ENCODE measurements at regions not wholly inside any gene's neighbourhood (a gene's known extent, or its start where the extent isn't known, plus 50 kb on each side); places are given as distances from the start of the nearest gene placed in this dataset.

DNA sequence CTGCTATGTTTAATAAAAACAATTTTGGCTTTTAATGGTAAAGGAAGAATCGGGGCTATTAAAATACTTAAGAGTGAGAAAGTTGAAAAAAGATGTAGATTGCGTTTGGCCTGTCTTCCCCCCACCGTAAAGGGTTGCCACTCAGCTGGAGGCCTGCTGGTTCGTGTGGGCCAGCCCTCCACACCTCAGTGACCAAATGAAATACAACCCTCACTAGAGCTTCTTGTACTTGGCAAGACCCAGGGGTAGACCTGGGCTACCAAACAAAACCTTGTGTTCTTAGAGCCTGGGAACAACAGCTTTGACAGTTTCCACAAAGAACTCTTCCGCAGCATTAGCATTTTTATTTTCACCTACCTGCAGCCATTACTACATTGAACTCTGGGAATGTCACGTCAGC is 152.8 kb upstream of the PABPC3 start:
- no peaks in the 10 kb centered on the region for H3K4me1 ChIP-seq (ENCODE audit: insufficient read depth)
- H3F3A ChIP-seq (replicated peaks; ENCODE audit: low read depth): no peaks in the 10 kb centered on the region
- H3K4me2 ChIP-seq: no peak overlapping the region
- H3K27me3 ChIP-seq (ENCODE audit: insufficient read depth): no peaks in the 10 kb centered on the region
- no peak overlapping the region for H3K27ac Mint-ChIP-seq
- H3K36me3 Mint-ChIP-seq (ENCODE audit: low read depth): peaks cover 19% of the 10 kb centered on the region
- no peak overlapping the region for H2AFZ ChIP-seq
- H3K4me3 Mint-ChIP-seq: no peak overlapping the region
- TF ChIP-seq EZH2phosphoT487 (IDR thresholded peaks at IDR 0.05; ENCODE audit: unreplicated experiment): no peak
- no peak for TF ChIP-seq CREB1 (CRISPR knock-in tag; IDR thresholded peaks at IDR 0.05; ENCODE audit: low read depth)
- TF ChIP-seq EZH2 (IDR thresholded peaks at IDR 0.05; ENCODE audit: low read depth, unreplicated experiment): no peak
- TF ChIP-seq ZNF331 (CRISPR knock-in tag; IDR thresholded peaks at IDR 0.05; ENCODE audit: low read depth): no peak
- TF ChIP-seq JUNB (IDR thresholded peaks at IDR 0.05; ENCODE audit: unreplicated experiment): no peak
- TF ChIP-seq, protein P1, sequence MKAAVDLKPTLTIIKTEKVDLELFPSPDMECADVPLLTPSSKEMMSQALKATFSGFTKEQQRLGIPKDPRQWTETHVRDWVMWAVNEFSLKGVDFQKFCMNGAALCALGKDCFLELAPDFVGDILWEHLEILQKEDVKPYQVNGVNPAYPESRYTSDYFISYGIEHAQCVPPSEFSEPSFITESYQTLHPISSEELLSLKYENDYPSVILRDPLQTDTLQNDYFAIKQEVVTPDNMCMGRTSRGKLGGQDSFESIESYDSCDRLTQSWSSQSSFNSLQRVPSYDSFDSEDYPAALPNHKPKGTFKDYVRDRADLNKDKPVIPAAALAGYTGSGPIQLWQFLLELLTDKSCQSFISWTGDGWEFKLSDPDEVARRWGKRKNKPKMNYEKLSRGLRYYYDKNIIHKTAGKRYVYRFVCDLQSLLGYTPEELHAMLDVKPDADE (IDR thresholded peaks at IDR 0.05): no peak
- TF ChIP-seq, protein P2, sequence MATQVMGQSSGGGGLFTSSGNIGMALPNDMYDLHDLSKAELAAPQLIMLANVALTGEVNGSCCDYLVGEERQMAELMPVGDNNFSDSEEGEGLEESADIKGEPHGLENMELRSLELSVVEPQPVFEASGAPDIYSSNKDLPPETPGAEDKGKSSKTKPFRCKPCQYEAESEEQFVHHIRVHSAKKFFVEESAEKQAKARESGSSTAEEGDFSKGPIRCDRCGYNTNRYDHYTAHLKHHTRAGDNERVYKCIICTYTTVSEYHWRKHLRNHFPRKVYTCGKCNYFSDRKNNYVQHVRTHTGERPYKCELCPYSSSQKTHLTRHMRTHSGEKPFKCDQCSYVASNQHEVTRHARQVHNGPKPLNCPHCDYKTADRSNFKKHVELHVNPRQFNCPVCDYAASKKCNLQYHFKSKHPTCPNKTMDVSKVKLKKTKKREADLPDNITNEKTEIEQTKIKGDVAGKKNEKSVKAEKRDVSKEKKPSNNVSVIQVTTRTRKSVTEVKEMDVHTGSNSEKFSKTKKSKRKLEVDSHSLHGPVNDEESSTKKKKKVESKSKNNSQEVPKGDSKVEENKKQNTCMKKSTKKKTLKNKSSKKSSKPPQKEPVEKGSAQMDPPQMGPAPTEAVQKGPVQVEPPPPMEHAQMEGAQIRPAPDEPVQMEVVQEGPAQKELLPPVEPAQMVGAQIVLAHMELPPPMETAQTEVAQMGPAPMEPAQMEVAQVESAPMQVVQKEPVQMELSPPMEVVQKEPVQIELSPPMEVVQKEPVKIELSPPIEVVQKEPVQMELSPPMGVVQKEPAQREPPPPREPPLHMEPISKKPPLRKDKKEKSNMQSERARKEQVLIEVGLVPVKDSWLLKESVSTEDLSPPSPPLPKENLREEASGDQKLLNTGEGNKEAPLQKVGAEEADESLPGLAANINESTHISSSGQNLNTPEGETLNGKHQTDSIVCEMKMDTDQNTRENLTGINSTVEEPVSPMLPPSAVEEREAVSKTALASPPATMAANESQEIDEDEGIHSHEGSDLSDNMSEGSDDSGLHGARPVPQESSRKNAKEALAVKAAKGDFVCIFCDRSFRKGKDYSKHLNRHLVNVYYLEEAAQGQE (IDR thresholded peaks at IDR 0.05; ENCODE audit: unreplicated experiment): no peak
- TF ChIP-seq, protein P3, sequence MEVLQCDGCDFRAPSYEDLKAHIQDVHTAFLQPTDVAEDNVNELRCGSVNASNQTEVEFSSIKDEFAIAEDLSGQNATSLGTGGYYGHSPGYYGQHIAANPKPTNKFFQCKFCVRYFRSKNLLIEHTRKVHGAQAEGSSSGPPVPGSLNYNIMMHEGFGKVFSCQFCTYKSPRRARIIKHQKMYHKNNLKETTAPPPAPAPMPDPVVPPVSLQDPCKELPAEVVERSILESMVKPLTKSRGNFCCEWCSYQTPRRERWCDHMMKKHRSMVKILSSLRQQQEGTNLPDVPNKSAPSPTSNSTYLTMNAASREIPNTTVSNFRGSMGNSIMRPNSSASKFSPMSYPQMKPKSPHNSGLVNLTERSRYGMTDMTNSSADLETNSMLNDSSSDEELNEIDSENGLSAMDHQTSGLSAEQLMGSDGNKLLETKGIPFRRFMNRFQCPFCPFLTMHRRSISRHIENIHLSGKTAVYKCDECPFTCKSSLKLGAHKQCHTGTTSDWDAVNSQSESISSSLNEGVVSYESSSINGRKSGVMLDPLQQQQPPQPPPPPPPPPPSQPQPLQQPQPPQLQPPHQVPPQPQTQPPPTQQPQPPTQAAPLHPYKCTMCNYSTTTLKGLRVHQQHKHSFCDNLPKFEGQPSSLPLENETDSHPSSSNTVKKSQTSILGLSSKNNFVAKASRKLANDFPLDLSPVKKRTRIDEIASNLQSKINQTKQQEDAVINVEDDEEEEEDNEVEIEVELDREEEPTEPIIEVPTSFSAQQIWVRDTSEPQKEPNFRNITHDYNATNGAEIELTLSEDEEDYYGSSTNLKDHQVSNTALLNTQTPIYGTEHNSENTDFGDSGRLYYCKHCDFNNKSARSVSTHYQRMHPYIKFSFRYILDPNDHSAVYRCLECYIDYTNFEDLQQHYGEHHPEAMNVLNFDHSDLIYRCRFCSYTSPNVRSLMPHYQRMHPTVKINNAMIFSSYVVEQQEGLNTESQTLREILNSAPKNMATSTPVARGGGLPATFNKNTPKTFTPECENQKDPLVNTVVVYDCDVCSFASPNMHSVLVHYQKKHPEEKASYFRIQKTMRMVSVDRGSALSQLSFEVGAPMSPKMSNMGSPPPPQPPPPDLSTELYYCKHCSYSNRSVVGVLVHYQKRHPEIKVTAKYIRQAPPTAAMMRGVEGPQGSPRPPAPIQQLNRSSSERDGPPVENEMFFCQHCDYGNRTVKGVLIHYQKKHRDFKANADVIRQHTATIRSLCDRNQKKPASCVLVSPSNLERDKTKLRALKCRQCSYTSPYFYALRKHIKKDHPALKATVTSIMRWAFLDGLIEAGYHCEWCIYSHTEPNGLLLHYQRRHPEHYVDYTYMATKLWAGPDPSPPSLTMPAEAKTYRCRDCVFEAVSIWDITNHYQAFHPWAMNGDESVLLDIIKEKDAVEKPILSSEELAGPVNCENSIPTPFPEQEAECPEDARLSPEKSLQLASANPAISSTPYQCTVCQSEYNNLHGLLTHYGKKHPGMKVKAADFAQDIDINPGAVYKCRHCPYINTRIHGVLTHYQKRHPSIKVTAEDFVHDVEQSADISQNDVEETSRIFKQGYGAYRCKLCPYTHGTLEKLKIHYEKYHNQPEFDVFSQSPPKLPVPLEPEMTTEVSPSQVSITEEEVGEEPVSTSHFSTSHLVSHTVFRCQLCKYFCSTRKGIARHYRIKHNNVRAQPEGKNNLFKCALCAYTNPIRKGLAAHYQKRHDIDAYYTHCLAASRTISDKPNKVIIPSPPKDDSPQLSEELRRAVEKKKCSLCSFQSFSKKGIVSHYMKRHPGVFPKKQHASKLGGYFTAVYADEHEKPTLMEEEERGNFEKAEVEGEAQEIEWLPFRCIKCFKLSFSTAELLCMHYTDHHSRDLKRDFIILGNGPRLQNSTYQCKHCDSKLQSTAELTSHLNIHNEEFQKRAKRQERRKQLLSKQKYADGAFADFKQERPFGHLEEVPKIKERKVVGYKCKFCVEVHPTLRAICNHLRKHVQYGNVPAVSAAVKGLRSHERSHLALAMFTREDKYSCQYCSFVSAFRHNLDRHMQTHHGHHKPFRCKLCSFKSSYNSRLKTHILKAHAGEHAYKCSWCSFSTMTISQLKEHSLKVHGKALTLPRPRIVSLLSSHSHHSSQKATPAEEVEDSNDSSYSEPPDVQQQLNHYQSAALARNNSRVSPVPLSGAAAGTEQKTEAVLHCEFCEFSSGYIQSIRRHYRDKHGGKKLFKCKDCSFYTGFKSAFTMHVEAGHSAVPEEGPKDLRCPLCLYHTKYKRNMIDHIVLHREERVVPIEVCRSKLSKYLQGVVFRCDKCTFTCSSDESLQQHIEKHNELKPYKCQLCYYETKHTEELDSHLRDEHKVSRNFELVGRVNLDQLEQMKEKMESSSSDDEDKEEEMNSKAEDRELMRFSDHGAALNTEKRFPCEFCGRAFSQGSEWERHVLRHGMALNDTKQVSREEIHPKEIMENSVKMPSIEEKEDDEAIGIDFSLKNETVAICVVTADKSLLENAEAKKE (CRISPR knock-in tag; IDR thresholded peaks at IDR 0.05): no peak
- no peak for TF ChIP-seq NANOG (IDR thresholded peaks at IDR 0.05; ENCODE audit: borderline replicate concordance)
- no peak for TF ChIP-seq POLR2AphosphoS5 (IDR thresholded peaks at IDR 0.05; ENCODE audit: low read depth)
- no peak for TF ChIP-seq STAT1 (IDR thresholded peaks at IDR 0.05; ENCODE audit: unreplicated experiment)
- no peak for TF ChIP-seq ZNF114 (CRISPR knock-in tag; IDR thresholded peaks at IDR 0.05)
- TF ChIP-seq, protein P4, sequence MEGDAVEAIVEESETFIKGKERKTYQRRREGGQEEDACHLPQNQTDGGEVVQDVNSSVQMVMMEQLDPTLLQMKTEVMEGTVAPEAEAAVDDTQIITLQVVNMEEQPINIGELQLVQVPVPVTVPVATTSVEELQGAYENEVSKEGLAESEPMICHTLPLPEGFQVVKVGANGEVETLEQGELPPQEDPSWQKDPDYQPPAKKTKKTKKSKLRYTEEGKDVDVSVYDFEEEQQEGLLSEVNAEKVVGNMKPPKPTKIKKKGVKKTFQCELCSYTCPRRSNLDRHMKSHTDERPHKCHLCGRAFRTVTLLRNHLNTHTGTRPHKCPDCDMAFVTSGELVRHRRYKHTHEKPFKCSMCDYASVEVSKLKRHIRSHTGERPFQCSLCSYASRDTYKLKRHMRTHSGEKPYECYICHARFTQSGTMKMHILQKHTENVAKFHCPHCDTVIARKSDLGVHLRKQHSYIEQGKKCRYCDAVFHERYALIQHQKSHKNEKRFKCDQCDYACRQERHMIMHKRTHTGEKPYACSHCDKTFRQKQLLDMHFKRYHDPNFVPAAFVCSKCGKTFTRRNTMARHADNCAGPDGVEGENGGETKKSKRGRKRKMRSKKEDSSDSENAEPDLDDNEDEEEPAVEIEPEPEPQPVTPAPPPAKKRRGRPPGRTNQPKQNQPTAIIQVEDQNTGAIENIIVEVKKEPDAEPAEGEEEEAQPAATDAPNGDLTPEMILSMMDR (conservative IDR thresholded peaks at IDR 0.05; ENCODE audit: low read depth in 2 of 2): no peak
- H3K4me1 Mint-ChIP-seq: peaks cover 14% of the 10 kb centered on the region; the same call in 2 of the 3 replicates
- no peaks in the 10 kb centered on the region for H4K20me1 ChIP-seq (replicated peaks; ENCODE audit: insufficient read depth)
- H3K27me3 Mint-ChIP-seq (ENCODE audit: insufficient read depth, low read depth, poor library complexity): peaks cover 4% of the 10 kb centered on the region
- DNase-seq (ENCODE audit: low spot score) (no peak), ATAC-seq (no peak)
- no peak overlapping the region for H3K27ac ChIP-seq (ENCODE audit: low read depth)
- no peaks in the 10 kb centered on the region for H3K36me3 ChIP-seq (ENCODE audit: insufficient read depth)
- H3K9me2 ChIP-seq (ENCODE audit: insufficient read depth): no peaks in the 10 kb centered on the region
- H3K4me3 ChIP-seq: no peak overlapping the region
- H3K9me3 Mint-ChIP-seq: peaks cover under 1% of the 10 kb centered on the region; the same call in 1 of the 3 replicates
- H3K79me2 ChIP-seq (replicated peaks; ENCODE audit: insufficient read depth): no peaks in the 10 kb centered on the region

Measured in GM23338 (cell line).